Nephron (organoid): ENCODE measurements at regions not wholly inside any gene's neighbourhood (a gene's known extent, or its start where the extent isn't known, plus 50 kb on each side); places are given as distances from the start of the nearest gene placed in this dataset.

Experiments used
- H3K27ac Mint-ChIP-seq, 3 experiments: 2 replicates each; pipeline ENCODE4 v1.8.0; 2020; ENCODE audit warnings: mixed read lengths in 3 of 3, mild to moderate bottlenecking in 2 of 3, moderate library complexity in 1 of 3
- H3K27me3 Mint-ChIP-seq: 2 replicates; pipeline ENCODE4 v1.8.0; 2021; ENCODE audit warnings: low read depth, mild to moderate bottlenecking, moderate library complexity, mixed read lengths
- H3K36me3 Mint-ChIP-seq: 2 replicates; pipeline ENCODE4 v1.8.0; 2020; ENCODE audit warnings: low read depth, mixed read lengths
- H3K4me1 Mint-ChIP-seq: 2 replicates; pipeline ENCODE4 v1.8.0; 2020; ENCODE audit warnings: mixed read lengths
- H3K4me3 Mint-ChIP-seq, 3 experiments: 2 replicates each; pipeline ENCODE4 v1.8.0; 2020; ENCODE audit warnings: mild to moderate bottlenecking in 3 of 3, mixed read lengths in 3 of 3, moderate library complexity in 2 of 3
- H3K9me3 Mint-ChIP-seq: 2 replicates; pipeline ENCODE4 v1.8.0; 2020; ENCODE audit warnings: mixed read lengths
- CTCF ChIP-seq, 3 experiments: fragments of 200-600 bp; sonication (generic); IDR thresholded peaks; one replicate each; pipeline ENCODE4 v1.5.0; 2021; ENCODE audit warnings: antibody characterized with exemption in 3 of 3; ENCODE audit not compliant: unreplicated experiment in 3 of 3

GRCh38 chr13:34290661-34291060 is 472.7 kb downstream of the RFC3 start:
- Mint-ChIP-seq H3K9me3 (no peaks in the 10 kb centered on the region), H3K4me3 (no peak overlapping the region), H3K4me1 (no peaks in the 10 kb centered on the region), H3K27me3 (no peaks in the 10 kb centered on the region), H3K36me3 (no peaks in the 10 kb centered on the region), H3K27ac (no peak overlapping the region)
- TF ChIP-seq CTCF (IDR thresholded peaks at IDR 0.05; ENCODE audit: unreplicated experiment in 3 of 3): no peak

- peaks cover 3% of the 10 kb centered on the region for H3K9me3 Mint-ChIP-seq
- TF ChIP-seq CTCF (IDR thresholded peaks at IDR 0.05; ENCODE audit: unreplicated experiment in 3 of 3): no peak
- no peak overlapping the region for H3K4me3 Mint-ChIP-seq
- H3K4me1 Mint-ChIP-seq: no peaks in the 10 kb centered on the region
- no peaks in the 10 kb centered on the region for H3K27me3 Mint-ChIP-seq
- H3K36me3 Mint-ChIP-seq: no peaks in the 10 kb centered on the region
- peak overlapping the region in 1 of 3 experiments; percentile 8 for H3K27ac Mint-ChIP-seq
Observed at GRCh38 chr13:34294483-34295129, 476.7 kb downstream of the RFC3 start.

GRCh38 chr13:34300559-34300958 is 482.6 kb downstream of the RFC3 start:
- H3K27ac Mint-ChIP-seq: no peak overlapping the region
- no peaks in the 10 kb centered on the region for H3K27me3 Mint-ChIP-seq
- H3K9me3 Mint-ChIP-seq: peaks cover 15% of the 10 kb centered on the region
- TF ChIP-seq CTCF (IDR thresholded peaks at IDR 0.05; ENCODE audit: unreplicated experiment in 3 of 3): no peak
- no peaks in the 10 kb centered on the region for H3K36me3 Mint-ChIP-seq
- H3K4me3 Mint-ChIP-seq: no peak overlapping the region
- peaks cover 6% of the 10 kb centered on the region for H3K4me1 Mint-ChIP-seq

GRCh38 chr13:34302596-34302995 is 484.6 kb downstream of the RFC3 start:
- Mint-ChIP-seq H3K36me3 (no peaks in the 10 kb centered on the region), H3K4me3 (no peak overlapping the region), H3K27me3 (no peaks in the 10 kb centered on the region), H3K4me1 (peaks cover 6% of the 10 kb centered on the region), H3K27ac (no peak overlapping the region), H3K9me3 (peaks cover 18% of the 10 kb centered on the region)
- no peak for TF ChIP-seq CTCF (IDR thresholded peaks at IDR 0.05; ENCODE audit: unreplicated experiment in 3 of 3)

- TF ChIP-seq CTCF (IDR thresholded peaks at IDR 0.05; ENCODE audit: unreplicated experiment in 3 of 3): no peak
- Mint-ChIP-seq H3K36me3 (no peaks in the 10 kb centered on the region), H3K4me1 (peaks cover 6% of the 10 kb centered on the region), H3K9me3 (peaks cover 18% of the 10 kb centered on the region), H3K27me3 (no peaks in the 10 kb centered on the region), H3K27ac (no peak overlapping the region), H3K4me3 (no peak overlapping the region)
Observed at GRCh38 chr13:34303346-34303745, 485.4 kb downstream of the RFC3 start.

GRCh38 chr13:34307607-34308006 is 489.7 kb downstream of the RFC3 start:
- TF ChIP-seq CTCF (IDR thresholded peaks at IDR 0.05; ENCODE audit: unreplicated experiment in 3 of 3): no peak
- Mint-ChIP-seq H3K27ac (no peak overlapping the region), H3K27me3 (no peaks in the 10 kb centered on the region), H3K9me3 (peaks cover 14% of the 10 kb centered on the region), H3K4me3 (no peak overlapping the region), H3K4me1 (peaks cover 4% of the 10 kb centered on the region), H3K36me3 (no peaks in the 10 kb centered on the region)
